HL-60 (cell line): ENCODE measurements at regions not wholly inside any gene's neighbourhood (a gene's known extent, or its start where the extent isn't known, plus 50 kb on each side); places are given as distances from the start of the nearest gene placed in this dataset.

ENCODE experiments used
- DNase-seq, 2 experiments: peaks; one replicate each; pipeline ENCODE4 v3.0.0-alpha.2; 2010 to 2020; ENCODE audit warnings: low read depth in 1 of 2, low spot score in 1 of 2
- H3K27ac ChIP-seq: fragments of 250-450 bp; sonication (Bioruptor Pico); replicated peaks from 2 replicates; pipeline ENCODE4 v1.5.1; 2020; ENCODE audit warnings: mild to moderate bottlenecking, moderate library complexity
- H3K27me3 ChIP-seq: fragments of 250-450 bp; sonication (Bioruptor Pico); 2 replicates; pipeline ENCODE4 v1.5.1; 2021; ENCODE audit warnings: mild to moderate bottlenecking, moderate library complexity; ENCODE audit not compliant: insufficient read depth, poor library complexity, severe bottlenecking
- H3K4me3 ChIP-seq: replicated peaks from 2 replicates; pipeline ENCODE4 v1.5.1; 2011; ENCODE audit warnings: mild to moderate bottlenecking, control low read depth, low read length; ENCODE audit not compliant: insufficient read depth
- GABPA ChIP-seq: IDR thresholded peaks from 2 replicates; pipeline ENCODE4 v1.6.1; 2012; ENCODE audit warnings: low read depth
- POLR2AphosphoS5 ChIP-seq: IDR thresholded peaks from 2 replicates; pipeline ENCODE4 v1.6.1; 2012; ENCODE audit warnings: low read depth
- SPI1 ChIP-seq: IDR thresholded peaks from 2 replicates; pipeline ENCODE4 v1.6.1; 2012; ENCODE audit warnings: low read depth, mild to moderate bottlenecking, borderline replicate concordance
- TF ChIP-seq, protein P1 (sequence below): IDR thresholded peaks from 2 replicates; pipeline ENCODE4 v1.6.1; 2012; ENCODE audit warnings: low read depth; ENCODE audit not compliant: insufficient replicate concordance
- TF ChIP-seq, protein P2 (sequence below): IDR thresholded peaks from one replicate; pipeline ENCODE4 v1.5.1; 2011; ENCODE audit warnings: low read length, control low read depth, inconsistent platforms; ENCODE audit not compliant: insufficient read depth

DNA sequence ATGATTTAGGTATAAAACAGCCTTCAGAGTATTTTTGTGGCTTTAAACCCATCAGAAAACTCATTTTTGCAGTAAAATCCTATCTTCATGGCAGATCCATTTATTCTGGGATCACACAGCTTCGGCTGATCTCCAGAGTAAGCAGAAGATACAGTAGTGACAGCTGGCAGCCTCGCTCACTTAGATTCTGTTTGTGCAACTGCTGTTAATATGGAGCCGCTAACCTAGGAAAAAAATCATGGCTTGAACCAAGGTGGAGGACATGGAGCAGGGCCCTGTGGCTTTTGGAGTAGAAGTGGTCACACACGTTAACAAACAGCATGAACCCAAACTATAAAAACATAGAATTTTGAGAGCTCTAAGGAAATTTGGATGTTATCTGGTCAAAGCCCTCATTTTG lies 137.2 kb upstream of the ARHGAP5 start:
- TF ChIP-seq, protein P1, sequence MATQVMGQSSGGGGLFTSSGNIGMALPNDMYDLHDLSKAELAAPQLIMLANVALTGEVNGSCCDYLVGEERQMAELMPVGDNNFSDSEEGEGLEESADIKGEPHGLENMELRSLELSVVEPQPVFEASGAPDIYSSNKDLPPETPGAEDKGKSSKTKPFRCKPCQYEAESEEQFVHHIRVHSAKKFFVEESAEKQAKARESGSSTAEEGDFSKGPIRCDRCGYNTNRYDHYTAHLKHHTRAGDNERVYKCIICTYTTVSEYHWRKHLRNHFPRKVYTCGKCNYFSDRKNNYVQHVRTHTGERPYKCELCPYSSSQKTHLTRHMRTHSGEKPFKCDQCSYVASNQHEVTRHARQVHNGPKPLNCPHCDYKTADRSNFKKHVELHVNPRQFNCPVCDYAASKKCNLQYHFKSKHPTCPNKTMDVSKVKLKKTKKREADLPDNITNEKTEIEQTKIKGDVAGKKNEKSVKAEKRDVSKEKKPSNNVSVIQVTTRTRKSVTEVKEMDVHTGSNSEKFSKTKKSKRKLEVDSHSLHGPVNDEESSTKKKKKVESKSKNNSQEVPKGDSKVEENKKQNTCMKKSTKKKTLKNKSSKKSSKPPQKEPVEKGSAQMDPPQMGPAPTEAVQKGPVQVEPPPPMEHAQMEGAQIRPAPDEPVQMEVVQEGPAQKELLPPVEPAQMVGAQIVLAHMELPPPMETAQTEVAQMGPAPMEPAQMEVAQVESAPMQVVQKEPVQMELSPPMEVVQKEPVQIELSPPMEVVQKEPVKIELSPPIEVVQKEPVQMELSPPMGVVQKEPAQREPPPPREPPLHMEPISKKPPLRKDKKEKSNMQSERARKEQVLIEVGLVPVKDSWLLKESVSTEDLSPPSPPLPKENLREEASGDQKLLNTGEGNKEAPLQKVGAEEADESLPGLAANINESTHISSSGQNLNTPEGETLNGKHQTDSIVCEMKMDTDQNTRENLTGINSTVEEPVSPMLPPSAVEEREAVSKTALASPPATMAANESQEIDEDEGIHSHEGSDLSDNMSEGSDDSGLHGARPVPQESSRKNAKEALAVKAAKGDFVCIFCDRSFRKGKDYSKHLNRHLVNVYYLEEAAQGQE: no peak
- TF ChIP-seq GABPA: no peak
- no peak for TF ChIP-seq POLR2AphosphoS5
- no peak for TF ChIP-seq SPI1
- TF ChIP-seq, protein P2, sequence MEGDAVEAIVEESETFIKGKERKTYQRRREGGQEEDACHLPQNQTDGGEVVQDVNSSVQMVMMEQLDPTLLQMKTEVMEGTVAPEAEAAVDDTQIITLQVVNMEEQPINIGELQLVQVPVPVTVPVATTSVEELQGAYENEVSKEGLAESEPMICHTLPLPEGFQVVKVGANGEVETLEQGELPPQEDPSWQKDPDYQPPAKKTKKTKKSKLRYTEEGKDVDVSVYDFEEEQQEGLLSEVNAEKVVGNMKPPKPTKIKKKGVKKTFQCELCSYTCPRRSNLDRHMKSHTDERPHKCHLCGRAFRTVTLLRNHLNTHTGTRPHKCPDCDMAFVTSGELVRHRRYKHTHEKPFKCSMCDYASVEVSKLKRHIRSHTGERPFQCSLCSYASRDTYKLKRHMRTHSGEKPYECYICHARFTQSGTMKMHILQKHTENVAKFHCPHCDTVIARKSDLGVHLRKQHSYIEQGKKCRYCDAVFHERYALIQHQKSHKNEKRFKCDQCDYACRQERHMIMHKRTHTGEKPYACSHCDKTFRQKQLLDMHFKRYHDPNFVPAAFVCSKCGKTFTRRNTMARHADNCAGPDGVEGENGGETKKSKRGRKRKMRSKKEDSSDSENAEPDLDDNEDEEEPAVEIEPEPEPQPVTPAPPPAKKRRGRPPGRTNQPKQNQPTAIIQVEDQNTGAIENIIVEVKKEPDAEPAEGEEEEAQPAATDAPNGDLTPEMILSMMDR: no peak
- H3K27ac ChIP-seq: no peak overlapping the region
- no peak for DNase-seq
- no peaks in the 10 kb centered on the region for H3K27me3 ChIP-seq
- no peak overlapping the region for H3K4me3 ChIP-seq

DNA sequence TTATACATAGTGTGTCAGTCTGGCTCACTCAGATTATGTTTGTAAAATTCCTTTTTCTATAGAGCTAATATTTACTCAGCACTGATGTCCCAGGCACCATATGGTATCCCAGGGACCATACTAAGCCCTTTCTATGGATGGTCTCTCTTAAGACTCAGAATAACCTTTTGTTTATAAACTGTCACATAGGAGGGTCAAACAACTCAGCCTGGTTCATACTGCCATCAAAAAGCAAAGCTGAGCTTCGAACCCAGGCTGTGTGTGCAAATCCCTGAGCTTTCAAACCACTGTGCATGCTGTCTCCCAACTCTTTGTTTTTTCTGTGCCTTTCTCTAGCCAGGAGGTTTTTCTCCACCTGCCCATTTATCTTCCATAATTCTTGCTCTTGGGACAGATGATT lies 135.6 kb upstream of the ARHGAP5 start:
- TF ChIP-seq, protein P1: no peak
- no peak for TF ChIP-seq POLR2AphosphoS5
- TF ChIP-seq GABPA: no peak
- Histone ChIP-seq H3K27ac (no peak overlapping the region), H3K27me3 (no peaks in the 10 kb centered on the region), H3K4me3 (no peak overlapping the region)
- DNase-seq: no peak

DNA sequence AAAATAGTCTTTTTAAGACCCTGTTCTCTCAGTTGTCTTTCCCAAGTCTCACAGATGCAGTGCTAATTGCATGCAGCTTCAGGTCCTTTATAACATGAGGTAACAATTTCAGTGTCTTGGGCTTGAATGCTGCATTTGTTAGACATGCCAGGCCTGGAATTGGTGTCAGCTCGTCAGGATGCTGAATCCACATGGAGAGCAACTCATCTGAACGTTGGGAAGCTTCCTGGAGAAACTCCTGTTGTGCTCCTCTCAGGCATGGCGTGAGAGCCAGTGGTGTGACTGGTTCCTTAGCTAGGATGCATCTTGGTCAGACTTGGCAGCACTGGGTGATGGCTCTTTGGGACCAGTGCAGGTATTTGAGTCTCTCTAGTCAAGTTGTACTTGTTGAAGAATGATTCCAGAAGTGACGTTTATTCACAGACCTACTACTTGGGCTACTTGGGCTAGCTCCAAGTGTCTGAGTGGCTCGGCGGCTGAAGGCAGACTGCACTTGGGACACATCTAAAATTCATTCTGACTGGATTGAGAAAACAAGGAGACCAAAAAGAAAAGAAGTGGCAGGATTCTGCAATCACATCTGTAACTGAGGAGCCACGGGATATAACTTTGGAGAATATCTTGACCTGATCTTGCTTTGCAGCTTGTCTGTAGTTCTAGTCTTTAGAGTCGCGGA lies 134.8 kb upstream of the ARHGAP5 start:
- no peak for DNase-seq
- Histone ChIP-seq H3K27ac (no peak overlapping the region), H3K4me3 (no peak overlapping the region), H3K27me3 (no peaks in the 10 kb centered on the region)
- TF ChIP-seq GABPA (no peak), POLR2AphosphoS5 (no peak), SPI1 (no peak)
- TF ChIP-seq, protein P1: no peak
- TF ChIP-seq, protein P2: no peak
